NCI-H748 treated with DMSO at 0.1 percent for 48 hours (cell line): ENCODE measurements at regions not wholly inside any gene's neighbourhood (a gene's known extent, or its start where the extent isn't known, plus 50 kb on each side); places are given as distances from the start of the nearest gene placed in this dataset.

Experiments used
- DNase-seq: peaks from one replicate; lab custom pipeline; 2025; lab: John Stamatoyannopoulos, UW

DNA sequence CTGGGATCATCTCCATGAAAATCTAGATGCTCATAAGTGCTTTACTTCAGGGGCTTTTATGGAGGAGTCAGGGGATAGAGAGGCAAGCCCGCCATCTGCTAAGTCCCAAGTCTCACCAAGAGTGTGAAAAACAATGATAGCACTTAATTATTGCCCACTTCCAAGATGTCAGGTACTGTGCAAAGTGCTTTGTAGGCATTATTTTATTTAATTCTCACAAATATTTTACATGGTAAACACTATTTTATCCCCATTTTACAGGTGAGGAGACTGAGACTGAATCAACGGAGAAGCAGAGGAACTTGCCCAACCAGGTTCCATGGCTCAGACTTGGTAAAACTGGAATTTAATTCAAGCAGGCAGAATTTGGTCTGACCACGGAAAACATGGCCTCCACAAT lies 147.5 kb downstream of the ACKR3 start:
- DNase-seq, result no peak

DNA sequence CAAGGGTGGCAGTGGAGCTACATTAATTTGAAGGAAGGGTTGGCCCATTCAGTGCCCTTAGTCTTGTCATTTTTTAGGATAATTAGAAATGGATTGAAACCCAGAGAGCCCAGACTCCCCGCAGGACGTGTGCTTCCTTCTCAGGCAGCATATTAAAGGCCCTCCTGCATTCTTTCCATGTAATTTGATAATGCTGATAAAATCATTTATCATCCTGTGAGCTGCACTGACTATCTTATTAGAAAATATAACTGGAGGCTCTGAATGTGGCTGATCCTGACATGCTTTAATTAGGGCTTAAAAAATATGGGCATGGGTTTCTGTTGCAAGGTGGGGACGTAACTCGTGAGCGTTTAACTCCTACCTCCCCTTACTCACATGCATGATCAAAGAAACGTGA lies 148.1 kb downstream of the ACKR3 start:
- DNase-seq, result no peak

DNA sequence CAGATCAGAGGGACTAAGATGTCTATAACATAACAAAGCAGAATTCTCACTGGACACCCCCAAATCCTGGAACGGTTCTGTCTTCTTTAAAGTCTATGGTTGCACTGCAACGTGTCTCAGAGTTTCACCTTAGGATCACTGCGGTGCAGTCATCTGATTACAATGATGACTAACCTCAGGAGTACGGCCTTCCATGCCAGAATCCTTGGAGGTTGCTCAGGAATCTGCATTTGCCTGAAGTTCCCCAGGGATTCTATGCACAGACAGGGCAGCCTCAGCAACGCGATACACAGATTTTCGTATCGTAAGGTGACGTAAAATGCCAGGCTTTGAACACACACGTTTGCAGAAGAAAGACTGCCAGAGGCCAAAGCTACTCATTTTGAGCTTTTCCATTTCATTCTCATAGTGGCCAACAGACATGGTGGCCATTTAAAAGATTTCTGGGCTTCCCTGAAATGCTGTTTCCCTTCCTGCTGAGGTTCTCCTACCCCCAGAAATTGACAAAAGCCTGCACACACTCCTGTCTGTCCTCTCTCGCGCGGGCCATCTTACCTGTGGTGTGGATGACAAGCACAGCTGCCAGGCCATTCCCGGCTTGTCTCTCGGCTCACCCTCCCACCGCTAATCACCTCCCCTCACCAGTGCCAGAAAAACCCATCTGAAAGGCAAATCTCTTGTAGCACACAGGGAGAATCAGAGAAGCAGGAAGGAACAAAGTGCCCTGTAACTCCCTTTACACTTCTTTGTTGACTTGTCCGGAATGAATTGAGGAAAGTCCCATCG lies 148.8 kb downstream of the ACKR3 start:
- no peak for DNase-seq

GRCh38 chr2:236719192-236719635 lies 149.6 kb downstream of the ACKR3 start:
- DNase-seq, result no peak

- DNase-seq, result no peak
These were observed 151.4 kb downstream of the ACKR3 start for GRCh38 chr2:236720974-236721540.

- DNase-seq, result no peak
These were observed 154.6 kb downstream of the ACKR3 start for GRCh38 chr2:236724200-236724599.

DNA sequence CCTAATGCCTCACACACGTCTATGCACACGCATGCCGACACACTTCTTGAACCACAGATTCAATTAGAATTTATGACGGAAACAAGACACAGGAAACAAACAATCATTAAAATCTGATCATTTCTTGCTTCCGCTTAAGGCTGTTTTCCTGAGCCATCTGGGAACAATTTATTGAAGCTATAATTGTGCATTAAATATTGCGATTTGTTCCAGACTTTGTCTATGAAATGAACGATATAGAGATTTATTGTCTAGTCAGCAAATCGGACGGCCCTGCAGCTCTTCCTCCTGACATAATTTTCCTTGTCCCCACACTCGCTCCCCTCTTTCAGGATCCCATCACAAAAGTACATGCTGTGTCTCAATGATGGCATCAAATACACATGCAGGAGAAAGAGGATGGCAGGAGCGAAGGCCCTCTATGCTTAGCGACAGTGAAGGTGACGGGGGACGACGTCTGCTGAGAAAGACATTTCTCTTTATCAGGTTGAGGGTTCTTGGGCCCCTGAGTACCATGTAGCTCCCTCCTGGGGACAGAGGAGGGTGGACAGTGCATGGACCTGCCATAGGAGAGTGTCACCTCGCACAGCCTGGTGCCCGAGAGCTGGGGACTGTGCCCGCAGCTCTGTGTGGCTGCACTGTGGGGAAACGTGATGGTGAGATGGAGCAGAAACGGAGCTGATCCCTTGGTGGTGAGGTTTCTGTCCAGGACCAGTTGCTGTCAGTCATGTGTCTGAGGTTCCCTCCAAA lies 157.3 kb downstream of the ACKR3 start:
- no peak for DNase-seq

GRCh38 chr2:236728916-236729670 lies 159.5 kb downstream of the ACKR3 start:
- DNase-seq, result no peak

DNA sequence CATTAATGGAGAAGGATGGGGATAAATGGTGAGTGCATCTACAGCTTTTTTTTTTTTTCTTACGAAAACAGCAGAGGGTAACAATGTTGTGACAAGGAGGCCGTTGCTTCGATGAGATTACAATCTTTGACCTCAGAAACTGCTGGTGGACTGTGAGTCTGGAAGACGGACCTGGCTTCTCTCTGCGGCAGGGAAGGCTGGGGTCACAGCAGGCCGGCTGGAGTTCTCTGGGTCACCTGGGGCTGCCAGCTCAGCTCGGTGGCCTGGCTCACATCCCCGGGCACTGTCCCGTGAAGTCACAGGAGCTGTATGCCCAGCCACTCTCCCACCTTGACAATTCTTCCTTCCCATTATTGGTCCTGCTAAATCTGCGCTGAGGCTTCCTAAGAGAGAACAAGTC lies 160.8 kb downstream of the ACKR3 start:
- DNase-seq, result no peak

- DNase-seq, result no peak
These were observed 162.3 kb downstream of the ACKR3 start for GRCh38 chr2:236731767-236732580.

GRCh38 chr2:236733156-236733555 lies 163.5 kb downstream of the ACKR3 start:
- DNase-seq, result no peak

GRCh38 chr2:236735825-236736238 lies 166.2 kb downstream of the ACKR3 start:
- no peak for DNase-seq

DNA sequence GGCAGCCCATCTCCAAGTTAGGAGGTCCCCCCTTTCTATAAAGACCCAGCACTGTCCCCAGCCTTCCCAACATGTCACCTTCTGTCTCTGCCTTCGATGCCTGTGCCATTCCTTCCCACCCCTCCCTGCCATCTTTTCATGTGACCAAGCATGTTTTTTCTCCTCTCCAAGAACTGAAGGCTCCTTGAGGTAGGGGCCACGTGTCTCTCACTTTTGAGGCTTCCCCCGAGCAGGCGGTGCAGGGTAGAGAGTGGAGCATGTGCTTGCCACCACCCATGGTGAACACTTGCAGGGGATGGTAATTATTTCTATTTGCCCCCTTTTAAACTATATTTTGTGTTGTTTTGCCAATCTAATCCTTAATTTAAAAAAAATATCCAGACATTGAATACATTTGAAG lies 168.4 kb downstream of the ACKR3 start:
- no peak for DNase-seq

GRCh38 chr2:236738896-236739295 lies 169.3 kb downstream of the ACKR3 start:
- DNase-seq, result no peak

- no peak for DNase-seq
These were observed 170.0 kb downstream of the ACKR3 start for GRCh38 chr2:236739663-236740062.

- no peak for DNase-seq
These were observed 170.9 kb downstream of the ACKR3 start for GRCh38 chr2:236740506-236740905.

GRCh38 chr2:236743039-236743920 lies 173.7 kb downstream of the ACKR3 start:
- no peak for DNase-seq

DNA sequence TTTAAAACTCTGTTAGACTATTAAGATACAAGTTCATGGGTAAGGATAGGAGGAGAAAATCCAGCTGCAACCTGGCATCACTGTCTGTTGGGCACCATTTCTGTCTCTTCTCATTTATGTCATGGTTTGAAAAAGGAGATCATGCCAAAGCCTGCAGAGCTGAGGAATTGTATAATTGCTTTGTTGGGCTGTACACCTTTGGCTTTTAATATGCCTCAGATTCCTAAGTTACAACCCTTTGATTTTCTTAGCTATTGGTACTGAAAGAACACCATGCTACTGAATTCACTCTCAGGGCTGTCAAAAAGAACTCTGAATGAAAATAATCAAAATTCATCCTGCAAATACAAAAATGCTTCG lies 174.3 kb downstream of the ACKR3 start:
- DNase-seq, result no peak

DNA sequence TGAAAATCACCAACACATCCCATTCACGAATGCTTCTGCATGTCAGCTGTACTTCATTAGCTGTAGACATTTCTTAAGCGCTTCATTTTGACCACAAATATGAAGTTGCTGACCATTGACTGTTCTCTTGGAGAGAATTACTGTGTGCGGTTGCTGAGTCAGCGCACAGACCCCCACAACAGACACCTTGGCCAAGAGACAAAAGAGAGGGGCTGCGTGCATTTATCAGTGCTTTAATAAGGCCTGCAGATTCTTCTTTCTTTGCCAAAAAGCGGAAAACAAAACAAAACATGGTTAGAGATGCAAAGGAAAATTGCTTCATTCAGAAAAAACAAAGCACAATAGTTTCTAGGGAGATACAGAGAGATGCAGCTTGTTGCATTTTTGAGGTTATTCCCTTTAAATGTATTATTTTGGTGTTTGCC lies 174.7 kb downstream of the ACKR3 start:
- DNase-seq, result no peak

DNA sequence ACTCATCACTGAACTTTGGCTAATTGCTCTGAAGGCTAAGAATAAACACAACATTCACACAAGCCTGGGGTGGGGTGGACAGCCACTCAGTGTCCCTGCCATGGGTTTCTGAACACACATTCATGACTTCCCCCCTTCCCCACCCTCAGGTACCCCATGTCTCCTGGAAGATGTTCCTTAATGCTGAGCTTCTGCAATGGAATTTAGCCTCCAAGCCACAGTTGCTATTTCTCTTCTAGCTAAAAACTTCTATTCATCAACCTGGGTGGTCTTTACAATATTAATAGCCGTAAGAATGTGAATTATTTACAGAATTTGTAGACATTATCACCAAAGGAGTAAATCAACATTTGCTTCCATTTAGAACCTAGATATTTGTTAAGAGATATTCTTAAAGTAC lies 175.1 kb downstream of the ACKR3 start:
- no peak for DNase-seq
